ENCODE measurements at regions not wholly inside any gene's neighbourhood (a gene's known extent, or its start where the extent isn't known, plus 50 kb on each side); places are given as distances from the start of the nearest gene placed in this dataset.

DNA sequence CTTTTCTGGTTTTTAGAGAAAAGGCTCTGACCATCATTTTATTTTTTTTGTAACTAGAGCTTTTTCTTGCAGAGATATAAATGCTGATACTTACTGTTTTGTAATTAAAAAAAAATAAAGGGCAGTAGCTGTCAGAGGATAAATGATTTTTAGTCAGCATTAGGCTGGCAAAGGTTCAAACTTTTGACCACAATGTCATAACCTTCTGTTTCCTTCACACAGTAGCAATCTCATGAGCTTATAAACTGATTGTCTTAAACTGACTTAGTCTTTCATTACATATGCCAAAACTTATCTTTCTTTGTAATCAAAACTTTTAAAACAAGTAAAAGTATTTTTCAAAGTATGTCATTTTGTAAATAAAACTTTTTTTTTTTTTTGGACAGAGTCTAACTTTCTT lies 841.9 kb downstream of the OTOL1 start:
- DNase-seq (ENCODE audit: low spot score), result no peak
- TF ChIP-seq, protein P1, sequence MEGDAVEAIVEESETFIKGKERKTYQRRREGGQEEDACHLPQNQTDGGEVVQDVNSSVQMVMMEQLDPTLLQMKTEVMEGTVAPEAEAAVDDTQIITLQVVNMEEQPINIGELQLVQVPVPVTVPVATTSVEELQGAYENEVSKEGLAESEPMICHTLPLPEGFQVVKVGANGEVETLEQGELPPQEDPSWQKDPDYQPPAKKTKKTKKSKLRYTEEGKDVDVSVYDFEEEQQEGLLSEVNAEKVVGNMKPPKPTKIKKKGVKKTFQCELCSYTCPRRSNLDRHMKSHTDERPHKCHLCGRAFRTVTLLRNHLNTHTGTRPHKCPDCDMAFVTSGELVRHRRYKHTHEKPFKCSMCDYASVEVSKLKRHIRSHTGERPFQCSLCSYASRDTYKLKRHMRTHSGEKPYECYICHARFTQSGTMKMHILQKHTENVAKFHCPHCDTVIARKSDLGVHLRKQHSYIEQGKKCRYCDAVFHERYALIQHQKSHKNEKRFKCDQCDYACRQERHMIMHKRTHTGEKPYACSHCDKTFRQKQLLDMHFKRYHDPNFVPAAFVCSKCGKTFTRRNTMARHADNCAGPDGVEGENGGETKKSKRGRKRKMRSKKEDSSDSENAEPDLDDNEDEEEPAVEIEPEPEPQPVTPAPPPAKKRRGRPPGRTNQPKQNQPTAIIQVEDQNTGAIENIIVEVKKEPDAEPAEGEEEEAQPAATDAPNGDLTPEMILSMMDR (IDR thresholded peaks at IDR 0.05; ENCODE audit: extremely low read depth, missing control alignments), result no peak

DNA sequence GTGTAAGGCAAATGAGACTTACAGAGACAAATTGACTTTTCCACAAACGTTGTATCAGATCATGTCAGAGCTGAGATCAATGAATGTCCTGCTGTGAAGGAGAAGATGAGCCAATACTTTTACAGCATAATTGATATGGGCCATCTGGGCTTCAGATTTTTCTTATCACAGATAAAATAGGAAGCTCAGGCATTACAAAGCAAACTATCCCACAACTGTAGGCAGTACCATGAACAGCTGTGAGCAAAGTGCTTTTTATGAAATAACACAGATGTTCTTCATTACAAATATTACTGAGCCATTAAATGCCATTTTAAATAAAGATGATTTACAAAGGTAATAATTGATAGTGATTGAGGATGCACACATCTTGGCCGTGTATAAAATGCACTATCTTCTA lies 852.3 kb downstream of the OTOL1 start:
- DNase-seq (ENCODE audit: low spot score), result no peak
- TF ChIP-seq, protein P1 (IDR thresholded peaks at IDR 0.05; ENCODE audit: extremely low read depth, missing control alignments), result no peak

DNA sequence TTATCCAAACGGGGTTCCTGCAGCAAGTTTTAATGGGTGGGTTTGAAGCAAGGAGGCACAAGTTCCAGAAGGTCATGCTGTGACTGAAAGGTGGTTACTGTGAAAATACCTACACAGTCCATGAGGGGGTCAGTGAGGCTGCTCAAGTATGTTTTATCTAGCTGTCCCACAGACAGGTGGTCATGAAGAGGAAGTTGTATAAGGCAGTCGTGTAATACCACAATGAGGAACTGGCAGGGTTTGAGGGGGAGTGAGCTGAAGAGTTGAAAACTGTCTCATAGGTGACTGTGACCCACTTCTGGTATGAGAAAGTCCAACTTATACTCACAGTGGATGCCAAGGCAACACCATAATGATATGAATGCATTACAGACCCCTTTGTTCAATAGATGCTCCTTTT lies 856.8 kb downstream of the OTOL1 start:
- TF ChIP-seq, protein P1 (IDR thresholded peaks at IDR 0.05; ENCODE audit: extremely low read depth, missing control alignments), result no peak
- DNase-seq (ENCODE audit: low spot score), result no peak

DNA sequence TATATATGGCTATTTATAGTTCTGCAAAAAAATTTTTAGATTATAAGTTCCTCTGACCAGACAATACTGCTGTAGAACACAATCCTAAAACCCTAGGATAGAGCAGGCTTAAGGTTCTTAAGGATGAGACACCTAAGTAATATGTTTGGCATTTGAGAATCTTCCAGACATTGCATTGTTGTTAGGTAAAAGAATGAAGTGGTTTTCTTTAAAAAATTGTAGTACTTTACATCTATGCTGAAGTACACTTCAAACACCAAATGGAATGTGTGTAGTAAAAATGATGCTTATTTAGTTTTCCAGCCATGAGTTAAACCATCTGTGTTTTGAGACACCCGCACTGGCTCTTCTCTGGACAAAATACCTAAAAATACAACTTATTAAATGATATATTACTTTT lies 857.7 kb downstream of the OTOL1 start:
- DNase-seq (ENCODE audit: low spot score), result no peak
- TF ChIP-seq, protein P1 (IDR thresholded peaks at IDR 0.05; ENCODE audit: extremely low read depth, missing control alignments), result no peak

DNA sequence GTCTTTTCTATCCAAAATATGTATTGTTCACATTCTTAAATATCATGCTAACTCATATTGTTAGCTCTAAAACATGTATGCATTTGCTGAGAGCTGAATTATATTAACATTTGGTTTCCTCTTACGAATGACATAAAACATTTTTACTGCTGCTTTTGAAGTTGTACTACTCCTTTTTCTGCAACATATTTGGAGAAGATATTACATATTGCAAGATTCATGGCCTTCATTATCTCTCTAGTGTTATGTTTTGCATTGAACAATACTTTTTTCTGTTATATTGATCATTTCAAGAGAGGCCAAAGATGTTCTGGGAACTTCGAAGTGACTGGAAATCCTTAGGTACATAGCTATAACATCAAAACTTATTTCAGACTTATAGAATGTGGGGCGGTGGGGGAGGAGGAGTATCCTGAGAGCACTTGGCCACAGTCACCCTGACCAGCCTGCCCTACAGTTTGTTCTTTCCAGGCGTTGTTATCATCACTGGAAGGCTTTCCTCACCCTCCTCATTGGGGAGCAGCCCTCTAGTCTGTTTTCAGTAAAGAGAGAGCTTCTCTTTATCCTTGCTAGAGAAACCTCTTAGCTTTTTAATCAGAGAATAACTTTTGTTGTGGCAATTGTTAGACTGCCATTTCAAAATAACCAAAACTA lies 868.6 kb downstream of the OTOL1 start:
- TF ChIP-seq, protein P1 (IDR thresholded peaks at IDR 0.05; ENCODE audit: extremely low read depth, missing control alignments), result no peak
- no peak for DNase-seq (ENCODE audit: low spot score)

DNA sequence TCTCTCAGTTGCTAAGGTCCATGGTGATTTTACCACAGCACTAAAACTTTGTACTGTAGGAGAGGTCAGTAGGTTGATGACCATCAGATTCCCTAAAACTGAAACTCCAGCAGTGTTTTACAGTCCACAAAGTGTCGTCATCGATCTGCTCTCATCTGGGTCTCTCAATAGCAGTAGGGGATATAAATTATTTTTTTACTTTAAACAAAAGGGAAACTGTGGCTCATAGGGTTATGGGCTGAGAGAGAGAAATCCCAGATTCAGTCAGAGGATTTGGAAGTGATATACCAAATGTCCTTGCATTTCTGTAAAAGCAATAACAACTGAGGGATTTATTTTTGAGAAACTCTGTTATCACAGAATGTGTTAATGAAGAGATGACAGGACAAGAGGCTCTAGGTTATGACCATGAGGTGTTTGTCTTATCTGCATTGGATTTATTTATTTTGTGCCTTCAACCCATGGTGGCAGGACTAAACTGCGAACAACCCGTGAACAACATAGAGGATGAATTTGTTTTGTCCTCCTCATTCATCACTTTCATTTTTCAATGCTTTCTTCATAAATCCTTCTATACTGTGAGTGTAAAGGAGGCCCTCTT lies 869.7 kb downstream of the OTOL1 start:
- TF ChIP-seq, protein P1 (IDR thresholded peaks at IDR 0.05; ENCODE audit: extremely low read depth, missing control alignments), result no peak
- no peak for DNase-seq (ENCODE audit: low spot score)

DNA sequence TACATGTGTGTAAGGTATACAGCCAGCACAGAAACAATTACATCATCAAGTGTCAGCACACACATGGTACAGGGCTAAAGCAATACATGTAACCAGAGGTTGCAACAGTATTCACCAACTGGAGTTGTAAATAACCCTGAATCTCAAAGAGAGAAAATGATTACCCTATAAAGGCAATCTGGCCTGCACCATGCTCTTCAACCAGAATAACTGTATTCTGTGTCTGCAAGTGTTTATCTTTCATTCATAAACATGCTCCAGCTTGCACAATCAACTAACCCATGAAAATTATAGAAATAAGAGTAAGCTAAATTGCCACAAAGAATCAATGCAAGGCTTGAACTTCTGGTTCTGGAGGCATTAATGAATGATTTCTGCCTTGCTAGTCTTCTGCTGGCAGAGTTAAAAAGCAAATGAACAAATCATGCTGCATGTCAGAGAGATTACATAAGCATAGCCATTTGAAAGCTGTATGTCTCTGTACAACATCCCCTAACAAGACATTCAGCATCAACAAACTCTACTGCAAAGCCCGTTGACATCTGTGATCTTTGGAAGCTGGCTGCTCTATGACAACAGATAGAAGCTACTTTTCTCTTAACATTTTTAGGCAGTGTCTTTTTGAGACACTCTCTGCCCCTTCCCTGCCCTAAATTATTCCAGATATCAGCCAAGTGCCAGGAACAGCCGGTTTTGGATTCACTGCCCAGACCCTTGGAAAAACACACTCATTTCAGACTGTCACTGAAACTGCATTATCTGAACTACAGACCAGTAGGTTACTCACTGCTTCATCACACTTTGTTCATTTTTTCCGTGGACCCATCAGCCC lies 871.0 kb downstream of the OTOL1 start:
- TF ChIP-seq, protein P1 (IDR thresholded peaks at IDR 0.05; ENCODE audit: extremely low read depth, missing control alignments), result no peak
- DNase-seq (ENCODE audit: low spot score), result no peak
